Right lobe of liver (tissue), 4 donors: ENCODE measurements at regions not wholly inside any gene's neighbourhood (a gene's known extent, or its start where the extent isn't known, plus 50 kb on each side); places are given as distances from the start of the nearest gene placed in this dataset.

ENCODE experiments used
- POLR2A ChIP-seq: fragments of 450-650 bp; IDR thresholded peaks from one replicate; pipeline ENCODE4 v1.6.1; 2017; ENCODE audit warnings: antibody characterized with exemption, mild to moderate bottlenecking
- TF ChIP-seq, protein P1 (sequence below), 4 donors: fragments of 200-600 bp in 3 of 4; fragments of 450-650 bp in 1 of 4; IDR thresholded peaks; one replicate each; pipeline versions ENCODE4 v1.5.1 to v1.8.0; 2016 to 2022; ENCODE audit warnings: antibody characterized with exemption in 4 of 4, mild to moderate bottlenecking in 2 of 4
- donor health status: DM: no; HTN: no; CAD: no.
- donor health status: DM: no; HTN: no; CAD: no.
- donor health status: DM: no; HTN: yes; CAD: no.

DNA sequence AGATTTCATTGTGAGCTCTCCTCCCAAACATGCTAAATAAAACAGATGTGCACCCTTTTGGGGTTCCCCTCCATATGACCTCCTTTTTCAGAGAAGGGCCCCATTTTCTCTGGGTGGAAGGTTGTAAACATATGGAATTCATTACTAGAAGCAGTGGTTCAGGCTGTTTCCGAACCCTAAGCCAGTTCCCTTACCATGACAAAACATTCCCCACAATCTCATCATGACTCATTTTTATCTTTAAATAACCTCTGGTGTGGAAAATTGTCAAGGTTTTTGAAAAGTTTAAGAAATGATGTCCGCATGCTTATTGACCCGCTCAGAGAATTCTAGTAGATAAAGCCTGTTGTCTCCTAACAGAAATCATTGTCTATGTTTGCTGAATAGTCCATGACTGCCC, 127.3 kb upstream of the PIK3R1 start:
- TF ChIP-seq, protein P1, sequence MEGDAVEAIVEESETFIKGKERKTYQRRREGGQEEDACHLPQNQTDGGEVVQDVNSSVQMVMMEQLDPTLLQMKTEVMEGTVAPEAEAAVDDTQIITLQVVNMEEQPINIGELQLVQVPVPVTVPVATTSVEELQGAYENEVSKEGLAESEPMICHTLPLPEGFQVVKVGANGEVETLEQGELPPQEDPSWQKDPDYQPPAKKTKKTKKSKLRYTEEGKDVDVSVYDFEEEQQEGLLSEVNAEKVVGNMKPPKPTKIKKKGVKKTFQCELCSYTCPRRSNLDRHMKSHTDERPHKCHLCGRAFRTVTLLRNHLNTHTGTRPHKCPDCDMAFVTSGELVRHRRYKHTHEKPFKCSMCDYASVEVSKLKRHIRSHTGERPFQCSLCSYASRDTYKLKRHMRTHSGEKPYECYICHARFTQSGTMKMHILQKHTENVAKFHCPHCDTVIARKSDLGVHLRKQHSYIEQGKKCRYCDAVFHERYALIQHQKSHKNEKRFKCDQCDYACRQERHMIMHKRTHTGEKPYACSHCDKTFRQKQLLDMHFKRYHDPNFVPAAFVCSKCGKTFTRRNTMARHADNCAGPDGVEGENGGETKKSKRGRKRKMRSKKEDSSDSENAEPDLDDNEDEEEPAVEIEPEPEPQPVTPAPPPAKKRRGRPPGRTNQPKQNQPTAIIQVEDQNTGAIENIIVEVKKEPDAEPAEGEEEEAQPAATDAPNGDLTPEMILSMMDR (IDR thresholded peaks at IDR 0.05) = no peak
- no peak for TF ChIP-seq POLR2A
